ENCODE measurements at regions not wholly inside any gene's neighbourhood (a gene's known extent, or its start where the extent isn't known, plus 50 kb on each side); places are given as distances from the start of the nearest gene placed in this dataset.

- TF ChIP-seq ZHX2 (IDR thresholded peaks at IDR 0.05; ENCODE audit: low read depth) (no peak), ZHX2 (CRISPR knock-in tag; IDR thresholded peaks at IDR 0.05; ENCODE audit: borderline replicate concordance) (no peak), ZBTB4 (CRISPR knock-in tag; IDR thresholded peaks at IDR 0.05; ENCODE audit: borderline replicate concordance) (no peak), ERF (CRISPR knock-in tag; IDR thresholded peaks at IDR 0.05) (no peak), SYNCRIP (IDR thresholded peaks at IDR 0.05; ENCODE audit: insufficient read depth, low read depth, low read length) (no peak), HCFC1 (IDR thresholded peaks at IDR 0.05; ENCODE audit: low read depth, low read length) (no peak), RNF2 (conservative IDR thresholded peaks at IDR 0.05; ENCODE audit: low read depth) (no peak), DMTF1 (CRISPR knock-in tag; IDR thresholded peaks at IDR 0.05) (no peak), BORCS8-MEF2B (CRISPR knock-in tag; IDR thresholded peaks at IDR 0.05) (no peak)
These were observed 91.5 kb downstream of the HTR1B start (continued) for GRCh38 chr6:77371748-77372147.

All from HepG2 (cell line).